ENCODE measurements at regions not wholly inside any gene's neighbourhood (a gene's known extent, or its start where the extent isn't known, plus 50 kb on each side); places are given as distances from the start of the nearest gene placed in this dataset.

DNA sequence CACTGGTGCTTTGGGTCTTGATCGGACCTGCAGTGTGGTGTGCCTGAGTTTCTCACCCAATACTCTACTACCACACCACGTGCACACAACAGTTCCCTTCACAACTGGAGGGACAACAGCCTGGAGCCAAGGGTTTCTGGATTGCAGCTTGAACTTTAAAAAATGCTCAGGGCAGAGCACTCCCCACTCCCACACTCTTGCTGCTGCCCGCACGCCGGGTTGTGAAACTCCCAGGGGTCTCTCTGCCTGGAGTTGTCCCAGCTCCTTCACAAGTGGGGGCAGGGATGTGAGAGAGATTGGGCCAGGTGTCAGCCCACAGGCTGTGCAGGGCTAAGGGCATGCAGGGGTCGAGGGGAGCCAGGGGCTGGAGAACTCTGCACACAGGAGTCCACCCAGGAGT is 89.4 kb downstream of the GALR1 start:
- TF ChIP-seq, protein P1, sequence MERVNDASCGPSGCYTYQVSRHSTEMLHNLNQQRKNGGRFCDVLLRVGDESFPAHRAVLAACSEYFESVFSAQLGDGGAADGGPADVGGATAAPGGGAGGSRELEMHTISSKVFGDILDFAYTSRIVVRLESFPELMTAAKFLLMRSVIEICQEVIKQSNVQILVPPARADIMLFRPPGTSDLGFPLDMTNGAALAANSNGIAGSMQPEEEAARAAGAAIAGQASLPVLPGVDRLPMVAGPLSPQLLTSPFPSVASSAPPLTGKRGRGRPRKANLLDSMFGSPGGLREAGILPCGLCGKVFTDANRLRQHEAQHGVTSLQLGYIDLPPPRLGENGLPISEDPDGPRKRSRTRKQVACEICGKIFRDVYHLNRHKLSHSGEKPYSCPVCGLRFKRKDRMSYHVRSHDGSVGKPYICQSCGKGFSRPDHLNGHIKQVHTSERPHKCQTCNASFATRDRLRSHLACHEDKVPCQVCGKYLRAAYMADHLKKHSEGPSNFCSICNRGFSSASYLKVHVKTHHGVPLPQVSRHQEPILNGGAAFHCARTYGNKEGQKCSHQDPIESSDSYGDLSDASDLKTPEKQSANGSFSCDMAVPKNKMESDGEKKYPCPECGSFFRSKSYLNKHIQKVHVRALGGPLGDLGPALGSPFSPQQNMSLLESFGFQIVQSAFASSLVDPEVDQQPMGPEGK (CRISPR knock-in tag; IDR thresholded peaks at IDR 0.05; ENCODE audit: borderline replicate concordance): no peak
- TF ChIP-seq TOX (CRISPR knock-in tag; IDR thresholded peaks at IDR 0.05; ENCODE audit: borderline replicate concordance) (no peak), ZNF8 (CRISPR knock-in tag; IDR thresholded peaks at IDR 0.05) (no peak), PPARA (CRISPR knock-in tag; IDR thresholded peaks at IDR 0.05; ENCODE audit: borderline replicate concordance) (no peak), OSR1 (CRISPR knock-in tag; IDR thresholded peaks at IDR 0.05) (no peak), ESRRG (CRISPR knock-in tag; IDR thresholded peaks at IDR 0.05) (no peak), RARB (CRISPR knock-in tag; IDR thresholded peaks at IDR 0.05) (no peak)
- TF ChIP-seq, protein P2, sequence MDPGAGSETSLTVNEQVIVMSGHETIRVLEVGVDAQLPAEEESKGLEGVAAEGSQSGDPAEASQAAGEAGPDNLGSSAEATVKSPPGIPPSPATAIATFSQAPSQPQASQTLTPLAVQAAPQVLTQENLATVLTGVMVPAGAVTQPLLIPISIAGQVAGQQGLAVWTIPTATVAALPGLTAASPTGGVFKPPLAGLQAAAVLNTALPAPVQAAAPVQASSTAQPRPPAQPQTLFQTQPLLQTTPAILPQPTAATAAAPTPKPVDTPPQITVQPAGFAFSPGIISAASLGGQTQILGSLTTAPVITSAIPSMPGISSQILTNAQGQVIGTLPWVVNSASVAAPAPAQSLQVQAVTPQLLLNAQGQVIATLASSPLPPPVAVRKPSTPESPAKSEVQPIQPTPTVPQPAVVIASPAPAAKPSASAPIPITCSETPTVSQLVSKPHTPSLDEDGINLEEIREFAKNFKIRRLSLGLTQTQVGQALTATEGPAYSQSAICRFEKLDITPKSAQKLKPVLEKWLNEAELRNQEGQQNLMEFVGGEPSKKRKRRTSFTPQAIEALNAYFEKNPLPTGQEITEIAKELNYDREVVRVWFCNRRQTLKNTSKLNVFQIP (CRISPR knock-in tag; IDR thresholded peaks at IDR 0.05; ENCODE audit: borderline replicate concordance, low read depth): no peak
